Aorta (tissue), 5 donors: ENCODE measurements at regions not wholly inside any gene's neighbourhood (a gene's known extent, or its start where the extent isn't known, plus 50 kb on each side); places are given as distances from the start of the nearest gene placed in this dataset.

ENCODE experiments used
- ATAC-seq: fragments of 200-7000 bp; cut with Tn5 transposase; one replicate; pipeline ENCODE4 v1.9.1; 2022; ENCODE audit warnings: moderate library complexity; ENCODE audit not compliant: low FRiP score
- DNase-seq, 2 donors: peaks; one replicate each; pipeline ENCODE4 v3.0.0-alpha.2; 2020
- H3K27ac ChIP-seq, 2 donors: one replicate each; pipeline ENCODE4 v1.5.1; 2013; ENCODE audit warnings: low read length in 2 of 2, mild to moderate bottlenecking in 2 of 2, moderate library complexity in 2 of 2, control low read depth in 1 of 2, inconsistent platforms in 1 of 2, low read depth in 1 of 2
- H3K27me3 ChIP-seq, 2 donors: one replicate each; pipeline ENCODE4 v1.6.1; 2013; ENCODE audit warnings: control low read depth in 1 of 2, low read length in 1 of 2, mild to moderate bottlenecking in 1 of 2, moderate library complexity in 1 of 2; ENCODE audit not compliant: insufficient read depth in 2 of 2, control insufficient read depth in 1 of 2
- H3K36me3 ChIP-seq, 2 donors: one replicate each; pipeline ENCODE4 v1.6.1; 2013; ENCODE audit warnings: control low read depth in 1 of 2, low read length in 1 of 2, mild to moderate bottlenecking in 1 of 2; ENCODE audit not compliant: insufficient read depth in 2 of 2, control insufficient read depth in 1 of 2
- H3K4me1 ChIP-seq, 2 donors: one replicate each; pipeline ENCODE4 v1.6.1; 2013; ENCODE audit warnings: low read length in 2 of 2, control low read depth in 1 of 2, mild to moderate bottlenecking in 1 of 2, moderate library complexity in 1 of 2; ENCODE audit not compliant: insufficient read depth in 2 of 2, control insufficient read depth in 1 of 2
- H3K4me3 ChIP-seq, 2 donors: one replicate each; pipeline ENCODE4 v1.5.1; 2013; ENCODE audit warnings: low read length in 2 of 2, control low read depth in 1 of 2, mild to moderate bottlenecking in 1 of 2
- H3K9me3 ChIP-seq: one replicate; pipeline ENCODE4 v1.6.1; 2013; ENCODE audit warnings: mild to moderate bottlenecking, low read length; ENCODE audit not compliant: control insufficient read depth
- WGBS, 2 donors: extraction: QIAGEN DNeasy Blood & Tissue Kit; methylation state at CpG; one replicate each; pipeline ENCODE4 v1.1.7; 2013; 5-methylcytosine and 5-hydroxymethylcytosine counted together
- intact Hi-C, 2 donors: fragments of 100-400 bp; cut with DNase I; formaldehyde crosslinking; loops; one replicate each; pipeline versions ENCODE4 v1.14.2 to v1.15.0; 2022
- donor health status: healthy with polysubstance abuse.
- donor health status: Bipolar disorder and iron deficiency.
- donor health status: DM: no; HTN: no; CAD: no.
- donor health status: DM: no; HTN: no; CAD: no.
- donor health status: DM: yes; HTN: yes; CAD: no.

DNA sequence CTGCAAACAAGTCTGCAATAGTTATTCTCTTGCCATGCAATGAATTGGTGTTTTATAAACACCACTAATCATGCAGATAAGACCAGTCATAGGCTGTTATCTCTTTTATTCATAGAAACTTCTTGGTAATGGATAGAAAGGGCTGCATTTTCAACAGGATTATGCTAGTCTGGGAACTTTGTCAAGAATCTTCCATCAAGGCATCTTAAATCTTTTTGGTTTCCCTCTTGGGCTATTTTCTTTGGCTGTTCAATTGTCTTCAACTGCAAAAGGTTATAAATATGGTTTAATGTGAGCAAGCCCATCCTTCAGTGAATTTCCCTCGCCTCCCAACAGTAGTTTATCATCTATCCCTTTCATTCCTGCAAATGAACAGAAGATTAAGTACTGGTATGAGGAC lies 59.0 kb upstream of the MINAR1 start:
- no peaks in the 10 kb centered on the region for H3K27me3 ChIP-seq
- intact Hi-C loops, result no loop called here
- no peak for ATAC-seq
- no peaks in the 10 kb centered on the region for H3K9me3 ChIP-seq
- H3K36me3 ChIP-seq, result no peaks in the 10 kb centered on the region
- no peak overlapping the region for H3K27ac ChIP-seq
- no peaks in the 10 kb centered on the region for H3K4me1 ChIP-seq
- no peak overlapping the region for H3K4me3 ChIP-seq
- 29 to 39% methylated on average over 1 of the region's 1 CpG for WGBS, 2 donors
- DNase-seq, result no peak

GRCh38 chr15:79373728-79374127 lies 58.4 kb upstream of the MINAR1 start:
- H3K4me1 ChIP-seq, result no peaks in the 10 kb centered on the region
- H3K27me3 ChIP-seq, result no peaks in the 10 kb centered on the region
- no peaks in the 10 kb centered on the region for H3K9me3 ChIP-seq
- intact Hi-C loops, result no loop called here
- H3K36me3 ChIP-seq, result no peaks in the 10 kb centered on the region
- H3K4me3 ChIP-seq, result no peak overlapping the region
- H3K27ac ChIP-seq, result no peak overlapping the region
- no peak for ATAC-seq
- whole genome bisulfite sequencing, 2 donors, result 71 to 74% methylated on average over 2 of the region's 2 CpGs
- DNase-seq, result no peak

DNA sequence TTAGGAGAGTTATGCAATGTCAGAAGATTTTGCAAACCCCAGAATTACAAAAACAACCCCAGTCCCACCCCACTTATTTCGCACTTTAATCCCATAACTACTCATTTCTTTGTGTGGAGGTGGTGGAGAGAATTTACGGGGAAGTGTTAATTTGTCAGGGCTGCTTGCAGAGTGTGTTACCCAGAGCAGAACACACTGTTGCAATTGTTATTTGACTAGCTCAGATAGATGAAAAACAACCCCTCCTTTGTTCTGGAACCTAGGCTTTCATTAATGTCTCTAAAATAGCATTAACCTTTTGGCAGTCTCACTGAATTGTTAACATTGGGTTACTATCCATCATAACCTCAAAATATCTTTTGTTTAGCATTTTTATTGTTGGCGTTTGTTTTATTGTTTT lies 55.8 kb upstream of the MINAR1 start:
- no peaks in the 10 kb centered on the region for H3K9me3 ChIP-seq
- H3K27ac ChIP-seq, result no peak overlapping the region
- no peaks in the 10 kb centered on the region for H3K4me1 ChIP-seq
- ATAC-seq, result no peak
- H3K27me3 ChIP-seq, result no peaks in the 10 kb centered on the region
- intact Hi-C loops, result no loop called here
- H3K4me3 ChIP-seq, result no peak overlapping the region
- H3K36me3 ChIP-seq, result no peaks in the 10 kb centered on the region
- DNase-seq, result no peak
- 89 to 92% methylated on average over 3 of the region's 3 CpGs for WGBS, 2 donors

DNA sequence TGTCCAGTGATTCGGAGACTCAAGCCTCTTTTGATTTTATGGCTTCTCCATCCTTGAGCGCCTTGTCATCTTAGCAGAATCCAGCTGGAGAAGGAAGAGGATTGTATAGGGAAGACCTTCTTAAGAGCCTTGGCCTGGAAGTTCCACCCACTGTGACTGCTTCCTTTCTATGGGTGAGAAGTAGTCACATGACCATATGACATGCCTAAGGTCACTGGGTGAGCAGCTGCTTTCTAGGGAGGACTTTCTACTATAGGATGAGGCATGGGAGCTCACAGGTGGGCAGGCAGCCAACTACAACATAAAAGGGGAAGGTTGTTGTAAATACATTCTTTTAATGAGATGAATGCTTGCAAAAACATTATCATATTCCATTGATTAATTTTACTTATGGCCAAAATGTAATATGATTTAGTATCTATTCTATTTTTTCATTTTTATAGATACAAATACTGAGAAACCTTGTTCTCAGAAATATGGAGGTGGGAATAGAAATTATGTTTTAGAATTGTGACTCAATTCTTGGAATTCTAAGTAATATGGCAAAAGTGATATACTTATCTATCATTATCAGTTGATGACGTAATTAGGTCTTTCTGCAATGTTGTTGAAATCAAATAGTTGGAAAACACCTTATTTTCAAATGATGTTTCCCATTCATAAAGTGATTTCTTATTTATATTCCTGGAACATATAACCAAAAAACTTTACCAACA lies 53.6 kb upstream of the MINAR1 start:
- Histone ChIP-seq H3K27ac (no peak overlapping the region), H3K9me3 (no peaks in the 10 kb centered on the region), H3K4me1 (no peaks in the 10 kb centered on the region), H3K36me3 (no peaks in the 10 kb centered on the region), H3K27me3 (no peaks in the 10 kb centered on the region), H3K4me3 (no peak overlapping the region)
- intact Hi-C loops, result no loop called here
- no peak for DNase-seq
- 92 to 93% methylated on average over 3 of the region's 3 CpGs for WGBS, 2 donors
- no peak for ATAC-seq

DNA sequence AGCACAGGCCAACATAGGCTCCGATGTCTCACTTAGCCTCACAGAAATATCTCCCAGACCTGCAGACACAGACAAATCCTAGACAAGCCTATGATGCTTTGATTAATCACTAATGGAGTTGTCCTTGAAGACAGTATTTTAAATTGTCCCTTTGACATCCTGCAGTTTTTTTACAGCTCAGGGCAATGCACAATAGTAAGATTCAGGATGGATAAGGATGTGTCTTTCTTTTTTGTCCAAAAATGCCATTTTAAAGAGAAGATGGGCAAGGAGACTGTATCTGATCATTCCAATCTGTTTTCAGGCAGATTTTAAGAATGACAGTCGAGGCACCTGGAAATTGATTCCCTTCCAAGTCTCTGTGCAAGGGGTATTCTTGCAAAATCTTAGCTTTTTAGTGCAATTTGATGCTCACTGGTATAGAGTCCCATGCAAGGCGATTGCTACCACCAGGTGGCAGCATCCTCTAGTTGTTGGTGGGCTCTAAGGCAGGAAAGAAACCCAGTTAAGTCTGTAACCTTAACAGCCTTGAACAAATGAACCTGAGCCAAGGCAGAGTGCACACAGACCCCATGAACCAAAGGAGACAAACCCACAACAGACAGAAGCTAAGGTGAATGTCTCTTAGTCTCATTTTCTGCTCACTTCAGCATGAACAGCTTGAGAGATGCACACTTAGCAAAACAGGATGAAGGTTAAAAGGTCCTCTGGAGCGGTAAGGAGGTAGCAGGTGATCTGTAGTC lies 51.2 kb upstream of the MINAR1 start:
- DNase-seq, result peak; percentile 83 to 91
- WGBS, 2 donors, result 49% methylated on average over 4 of the region's 4 CpGs
- Histone ChIP-seq H3K4me1 (no peaks in the 10 kb centered on the region), H3K9me3 (no peaks in the 10 kb centered on the region), H3K27me3 (no peaks in the 10 kb centered on the region), H3K36me3 (no peaks in the 10 kb centered on the region), H3K4me3 (no peak overlapping the region), H3K27ac (no peak overlapping the region)
- peak; percentile 83 for ATAC-seq
- intact Hi-C loops, result loop anchor here (5.0 kb wide), 2 partner anchors 216 to 471 kb away; no protein-coding TSS in a partner anchor

- no peaks in the 10 kb centered on the region for H3K4me1 ChIP-seq
- no peaks in the 10 kb centered on the region for H3K9me3 ChIP-seq
- intact Hi-C loops, result loop anchor here (5.0 kb wide), 2 partner anchors 216 to 471 kb away; no protein-coding TSS in a partner anchor
- no peaks in the 10 kb centered on the region for H3K27me3 ChIP-seq
- no peak for ATAC-seq
- no peak overlapping the region for H3K27ac ChIP-seq
- no peak for DNase-seq
- no peak overlapping the region for H3K4me3 ChIP-seq
- no peaks in the 10 kb centered on the region for H3K36me3 ChIP-seq
These were observed 50.5 kb upstream of the MINAR1 start for GRCh38 chr15:79381593-79381992.
